HG02588 (cell line): ENCODE measurements at regions not wholly inside any gene's neighbourhood (a gene's known extent, or its start where the extent isn't known, plus 50 kb on each side); places are given as distances from the start of the nearest gene placed in this dataset.

Experiments used
- ATAC-seq: cut with Tn5 transposase; IDR thresholded peaks from one replicate; pipeline ENCODE4 v1.9.1; 2021; ENCODE audit warnings: mild to moderate bottlenecking, moderate library complexity; ENCODE audit not compliant: unreplicated experiment

GRCh38 chr13:22082030-22082429 is 411.2 kb downstream of the FGF9 start:
- no peak for ATAC-seq

- no peak for ATAC-seq
Measured at GRCh38 chr13:22082437-22083100, 411.7 kb downstream of the FGF9 start.

- no peak for ATAC-seq
Measured at GRCh38 chr13:22085001-22085400, 414.1 kb downstream of the FGF9 start.

GRCh38 chr13:22086597-22087330 is 415.9 kb downstream of the FGF9 start:
- ATAC-seq, result no peak

- no peak for ATAC-seq
Measured at GRCh38 chr13:22090106-22090505, 419.2 kb downstream of the FGF9 start.

GRCh38 chr13:22091222-22091970 is 420.5 kb downstream of the FGF9 start:
- ATAC-seq, result no peak

- no peak for ATAC-seq
Measured at GRCh38 chr13:22091971-22092300, 421.1 kb downstream of the FGF9 start.

- no peak for ATAC-seq
Measured at GRCh38 chr13:22092791-22093560, 422.1 kb downstream of the FGF9 start.

GRCh38 chr13:22095794-22096193 is 424.9 kb downstream of the FGF9 start:
- ATAC-seq, result no peak

GRCh38 chr13:22099585-22099984 is 428.7 kb downstream of the FGF9 start:
- ATAC-seq, result no peak

- no peak for ATAC-seq
Measured at GRCh38 chr13:22102271-22102670, 431.4 kb downstream of the FGF9 start.

- ATAC-seq, result no peak
Measured at GRCh38 chr13:22103046-22104027, 432.5 kb downstream of the FGF9 start.

GRCh38 chr13:22106058-22106457 is 435.2 kb downstream of the FGF9 start:
- no peak for ATAC-seq

GRCh38 chr13:22107549-22107948 is 436.7 kb downstream of the FGF9 start:
- ATAC-seq, result no peak

GRCh38 chr13:22108283-22108942 is 437.5 kb downstream of the FGF9 start:
- ATAC-seq, result no peak

GRCh38 chr13:22108979-22109378 is 438.1 kb downstream of the FGF9 start:
- ATAC-seq, result no peak

- ATAC-seq, result no peak
Measured at GRCh38 chr13:22110368-22110767, 439.5 kb downstream of the FGF9 start.

- ATAC-seq, result no peak
Measured at GRCh38 chr13:22111152-22111783, 440.4 kb downstream of the FGF9 start.

GRCh38 chr13:22111961-22112360 is 441.1 kb downstream of the FGF9 start:
- no peak for ATAC-seq
